ENCODE measurements at regions not wholly inside any gene's neighbourhood (a gene's known extent, or its start where the extent isn't known, plus 50 kb on each side); places are given as distances from the start of the nearest gene placed in this dataset.

GRCh38 chr12:61915420-61915819 is 344.8 kb upstream of the USP15 start:
- Mint-ChIP-seq H3K36me3 (no peaks in the 10 kb centered on the region), H3K9me3 (no peaks in the 10 kb centered on the region), H3K27me3 (no peaks in the 10 kb centered on the region), H3K4me1 (ENCODE audit: unreplicated experiment) (no peaks in the 10 kb centered on the region), H3K4me3 (no peak overlapping the region), H3K27ac (no peak overlapping the region)
- no peak for DNase-seq (ENCODE audit: extremely low spot score, unreplicated experiment)
- no peak for TF ChIP-seq CTCF (conservative IDR thresholded peaks at IDR 0.05)

GRCh38 chr12:61916831-61917230 is 343.4 kb upstream of the USP15 start:
- no peaks in the 10 kb centered on the region for H3K9me3 Mint-ChIP-seq
- H3K4me1 Mint-ChIP-seq (ENCODE audit: unreplicated experiment) = no peaks in the 10 kb centered on the region
- no peaks in the 10 kb centered on the region for H3K27me3 Mint-ChIP-seq
- DNase-seq (ENCODE audit: extremely low spot score, unreplicated experiment) = no peak
- no peak for TF ChIP-seq CTCF (conservative IDR thresholded peaks at IDR 0.05)
- no peak overlapping the region for H3K27ac Mint-ChIP-seq
- no peaks in the 10 kb centered on the region for H3K36me3 Mint-ChIP-seq
- no peak overlapping the region for H3K4me3 Mint-ChIP-seq

GRCh38 chr12:61919686-61920085 is 340.5 kb upstream of the USP15 start:
- no peak for DNase-seq (ENCODE audit: extremely low spot score, unreplicated experiment)
- TF ChIP-seq CTCF (conservative IDR thresholded peaks at IDR 0.05) = no peak
- H3K4me3 Mint-ChIP-seq = no peak overlapping the region
- no peak overlapping the region for H3K27ac Mint-ChIP-seq
- no peaks in the 10 kb centered on the region for H3K4me1 Mint-ChIP-seq (ENCODE audit: unreplicated experiment)
- H3K27me3 Mint-ChIP-seq = no peaks in the 10 kb centered on the region
- H3K9me3 Mint-ChIP-seq = no peaks in the 10 kb centered on the region
- no peaks in the 10 kb centered on the region for H3K36me3 Mint-ChIP-seq

- Mint-ChIP-seq H3K4me3 (no peak overlapping the region), H3K27me3 (no peaks in the 10 kb centered on the region), H3K9me3 (no peaks in the 10 kb centered on the region), H3K36me3 (no peaks in the 10 kb centered on the region), H3K27ac (no peak overlapping the region), H3K4me1 (ENCODE audit: unreplicated experiment) (no peaks in the 10 kb centered on the region)
- DNase-seq (ENCODE audit: extremely low spot score, unreplicated experiment) = no peak
- no peak for TF ChIP-seq CTCF (conservative IDR thresholded peaks at IDR 0.05)
Measured at GRCh38 chr12:61920230-61920629, 340.0 kb upstream of the USP15 start.

- H3K9me3 Mint-ChIP-seq = no peaks in the 10 kb centered on the region
- no peak for DNase-seq (ENCODE audit: extremely low spot score, unreplicated experiment)
- no peak overlapping the region for H3K4me3 Mint-ChIP-seq
- H3K27me3 Mint-ChIP-seq = no peaks in the 10 kb centered on the region
- H3K4me1 Mint-ChIP-seq (ENCODE audit: unreplicated experiment) = no peaks in the 10 kb centered on the region
- TF ChIP-seq CTCF (conservative IDR thresholded peaks at IDR 0.05) = no peak
- H3K36me3 Mint-ChIP-seq = no peaks in the 10 kb centered on the region
- no peak overlapping the region for H3K27ac Mint-ChIP-seq
Measured at GRCh38 chr12:61923152-61923551, 337.1 kb upstream of the USP15 start.

GRCh38 chr12:61934564-61934963 is 325.6 kb upstream of the USP15 start:
- H3K9me3 Mint-ChIP-seq = no peaks in the 10 kb centered on the region
- no peaks in the 10 kb centered on the region for H3K27me3 Mint-ChIP-seq
- no peaks in the 10 kb centered on the region for H3K4me1 Mint-ChIP-seq (ENCODE audit: unreplicated experiment)
- DNase-seq (ENCODE audit: extremely low spot score, unreplicated experiment) = no peak
- no peak overlapping the region for H3K27ac Mint-ChIP-seq
- H3K4me3 Mint-ChIP-seq = no peak overlapping the region
- H3K36me3 Mint-ChIP-seq = no peaks in the 10 kb centered on the region
- no peak for TF ChIP-seq CTCF (conservative IDR thresholded peaks at IDR 0.05)
